GM18519 (cell line): ENCODE measurements at regions not wholly inside any gene's neighbourhood (a gene's known extent, or its start where the extent isn't known, plus 50 kb on each side); places are given as distances from the start of the nearest gene placed in this dataset.
"Not testable (repeated sequence)": the region's sequence is repeated elsewhere in the genome, so short reads cannot be mapped to it uniquely, and the experiment has no call there.

Experiments used
- ATAC-seq: cut with Tn5 transposase; IDR thresholded peaks from one replicate; pipeline ENCODE4 v1.9.1; 2021; ENCODE audit warnings: mild to moderate bottlenecking, moderate library complexity; ENCODE audit not compliant: unreplicated experiment, low FRiP score

DNA sequence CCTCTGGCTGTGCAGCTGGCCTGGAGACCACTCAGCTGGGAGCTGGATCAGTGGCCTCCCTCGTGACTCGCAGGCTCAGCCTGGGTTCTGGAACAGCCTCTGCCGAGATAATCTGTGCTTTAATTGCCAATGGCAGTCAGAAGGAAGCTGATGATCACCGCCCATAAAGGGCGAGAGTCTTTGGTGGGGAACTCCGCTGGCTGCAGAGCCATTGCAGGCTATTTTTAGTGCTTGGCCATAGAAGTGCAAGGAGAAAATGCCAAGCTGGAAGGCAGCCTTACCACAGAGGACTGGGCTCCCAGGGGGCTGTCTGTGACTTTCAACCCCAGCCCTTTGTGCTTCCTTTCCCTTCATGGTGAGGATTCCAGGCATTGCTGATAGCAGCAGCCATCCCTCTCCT lies 62.2 kb upstream of the TENM4 start:
- ATAC-seq: no peak

DNA sequence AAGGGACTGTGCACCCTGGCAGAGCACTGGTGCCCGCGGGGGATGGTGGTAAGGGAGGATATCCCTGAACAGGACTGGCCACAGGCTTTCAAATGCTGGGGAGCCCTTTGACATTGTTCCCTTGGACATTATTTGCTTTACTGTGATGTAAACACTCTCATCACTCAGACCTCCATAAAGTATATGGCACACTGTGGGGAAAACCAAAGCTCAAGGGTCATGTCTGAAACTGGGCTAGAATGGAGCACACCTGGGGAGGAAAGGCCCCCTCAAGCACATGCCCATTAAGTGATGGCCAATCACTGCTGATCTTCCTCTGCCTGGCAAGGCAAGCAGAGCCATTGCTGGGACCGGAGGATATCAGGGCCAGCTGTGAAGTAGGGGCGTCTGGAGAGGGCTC lies 60.9 kb upstream of the TENM4 start:
- ATAC-seq: no peak

GRCh38 chr11:79499929-79500328 lies 59.1 kb upstream of the TENM4 start:
- not testable (repeated sequence) for ATAC-seq

DNA sequence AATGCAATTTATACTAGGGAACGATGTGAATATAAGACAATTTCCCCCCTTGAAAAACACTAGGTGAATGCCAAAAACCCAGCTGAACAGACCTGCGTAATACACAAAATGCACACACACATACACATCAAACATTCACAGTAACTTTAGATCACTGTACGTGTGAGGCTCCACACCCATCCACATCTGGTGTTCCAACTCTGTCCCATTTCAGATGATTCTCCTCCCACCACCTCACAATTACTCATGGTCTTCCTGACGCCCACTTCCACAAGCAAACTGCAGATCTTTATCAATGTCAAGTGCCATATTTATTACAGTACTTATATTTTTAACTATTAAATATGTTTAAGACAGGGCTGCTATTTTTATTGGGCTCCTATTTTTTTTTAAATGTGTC lies 57.8 kb upstream of the TENM4 start:
- ATAC-seq: no peak

DNA sequence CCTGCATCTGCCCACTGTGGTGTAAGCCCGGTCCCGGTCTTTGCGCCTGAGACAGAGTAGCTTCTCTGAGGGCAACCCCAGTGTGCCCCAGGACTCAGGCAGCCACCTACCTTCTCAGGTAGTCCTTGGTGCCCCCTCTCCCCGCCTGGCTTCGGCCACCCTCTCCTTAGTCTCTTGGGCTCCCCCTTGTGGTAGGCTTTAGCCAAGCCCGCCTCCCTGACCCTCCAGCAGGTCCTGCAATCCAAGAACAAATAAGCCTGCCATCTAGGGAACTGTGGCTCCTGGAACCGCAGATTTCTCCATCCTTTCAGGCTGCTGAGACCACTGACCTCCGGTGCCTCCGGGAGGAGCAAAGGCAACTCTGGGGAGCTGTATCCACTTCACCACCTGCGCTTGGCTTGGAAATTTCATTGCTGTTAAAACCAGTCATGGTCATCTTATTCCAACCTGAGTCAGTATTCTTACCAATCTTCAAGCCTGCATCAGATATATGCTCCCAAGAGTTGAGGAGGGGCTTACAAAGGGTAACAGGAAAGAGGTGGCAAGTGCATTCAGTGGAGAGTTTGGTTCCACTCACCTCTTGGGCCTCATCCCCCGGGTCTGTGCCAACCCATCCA lies 52.8 kb upstream of the TENM4 start:
- ATAC-seq: peak; percentile 67

DNA sequence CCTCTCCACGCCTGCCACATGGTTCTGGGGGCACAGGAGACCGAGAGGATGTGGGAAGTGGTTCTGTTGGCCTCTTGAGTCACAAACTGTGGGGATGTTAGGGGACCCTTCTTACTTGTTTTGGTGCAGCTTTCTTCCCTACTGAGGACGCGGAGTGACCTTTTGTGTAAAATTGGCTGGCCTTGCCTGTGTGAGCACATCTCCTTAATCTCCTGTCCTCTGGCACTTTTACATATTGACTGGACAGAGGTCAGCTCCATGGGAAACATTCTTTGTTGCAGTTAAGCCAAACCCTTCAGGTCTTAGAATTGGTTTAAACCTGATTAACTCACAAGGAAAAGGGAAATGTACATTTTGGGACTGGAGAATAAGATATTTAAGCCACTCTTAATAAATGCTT lies 51.2 kb upstream of the TENM4 start:
- ATAC-seq: no peak
